ENCODE measurements at regions not wholly inside any gene's neighbourhood (a gene's known extent, or its start where the extent isn't known, plus 50 kb on each side); places are given as distances from the start of the nearest gene placed in this dataset.

GRCh38 chr16:86748652-86749051 lies 170.3 kb downstream of the FOXL1 start:
- no peak overlapping the region for H3K27ac Mint-ChIP-seq
- H3K9me3 Mint-ChIP-seq = no peaks in the 10 kb centered on the region
- no peak overlapping the region for H3K4me3 Mint-ChIP-seq
- H3K36me3 Mint-ChIP-seq = no peaks in the 10 kb centered on the region
- DNase-seq (ENCODE audit: low spot score) = no peak
- CTCF ChIA-PET = interaction anchor here (0.8 to 0.9 kb wide), 3 partner anchors 12 to 314 kb away, joined by 3 to 6 read pairs (median 3); no protein-coding TSS in a partner anchor
- no peaks in the 10 kb centered on the region; the same call in 1 of the 2 replicates for H3K27me3 Mint-ChIP-seq (ENCODE audit: low read depth)
- POLR2A ChIA-PET = no interaction called here
- no peak for ATAC-seq
- TF ChIP-seq SMAD4 (CRISPR knock-in tag; IDR thresholded peaks at IDR 0.05) (no peak), NR1H2 (CRISPR knock-in tag; IDR thresholded peaks at IDR 0.05) (no peak), ZNF396 (CRISPR knock-in tag; IDR thresholded peaks at IDR 0.05; ENCODE audit: borderline replicate concordance) (no peak), ZNF281 (CRISPR knock-in tag; IDR thresholded peaks at IDR 0.05) (no peak), NFE2L1 (CRISPR knock-in tag; IDR thresholded peaks at IDR 0.05) (no peak), GTF2I (CRISPR knock-in tag; conservative IDR thresholded peaks at IDR 0.05) (no peak), NR3C1 (CRISPR knock-in tag; conservative IDR thresholded peaks at IDR 0.05; ENCODE audit: low read depth) (no peak), ATF6 (CRISPR knock-in tag; IDR thresholded peaks at IDR 0.05) (no peak), USF2 (CRISPR knock-in tag; IDR thresholded peaks at IDR 0.05) (no peak), ZNF219 (CRISPR knock-in tag; IDR thresholded peaks at IDR 0.05; ENCODE audit: borderline replicate concordance) (no peak), ZBTB43 (CRISPR knock-in tag; IDR thresholded peaks at IDR 0.05) (no peak), ERG (CRISPR knock-in tag; IDR thresholded peaks at IDR 0.05) (no peak), MYBL2 (CRISPR knock-in tag; IDR thresholded peaks at IDR 0.05) (no peak), ZNF671 (CRISPR knock-in tag; IDR thresholded peaks at IDR 0.05) (no peak), ZNF138 (CRISPR knock-in tag; conservative IDR thresholded peaks at IDR 0.05) (no peak), GABPB1 (CRISPR knock-in tag; IDR thresholded peaks at IDR 0.05) (no peak), SOX15 (CRISPR knock-in tag; IDR thresholded peaks at IDR 0.05) (no peak), PRRX2 (CRISPR knock-in tag; IDR thresholded peaks at IDR 0.05) (no peak), AR (CRISPR knock-in tag; IDR thresholded peaks at IDR 0.05) (no peak)
- TF ChIP-seq, protein P1, sequence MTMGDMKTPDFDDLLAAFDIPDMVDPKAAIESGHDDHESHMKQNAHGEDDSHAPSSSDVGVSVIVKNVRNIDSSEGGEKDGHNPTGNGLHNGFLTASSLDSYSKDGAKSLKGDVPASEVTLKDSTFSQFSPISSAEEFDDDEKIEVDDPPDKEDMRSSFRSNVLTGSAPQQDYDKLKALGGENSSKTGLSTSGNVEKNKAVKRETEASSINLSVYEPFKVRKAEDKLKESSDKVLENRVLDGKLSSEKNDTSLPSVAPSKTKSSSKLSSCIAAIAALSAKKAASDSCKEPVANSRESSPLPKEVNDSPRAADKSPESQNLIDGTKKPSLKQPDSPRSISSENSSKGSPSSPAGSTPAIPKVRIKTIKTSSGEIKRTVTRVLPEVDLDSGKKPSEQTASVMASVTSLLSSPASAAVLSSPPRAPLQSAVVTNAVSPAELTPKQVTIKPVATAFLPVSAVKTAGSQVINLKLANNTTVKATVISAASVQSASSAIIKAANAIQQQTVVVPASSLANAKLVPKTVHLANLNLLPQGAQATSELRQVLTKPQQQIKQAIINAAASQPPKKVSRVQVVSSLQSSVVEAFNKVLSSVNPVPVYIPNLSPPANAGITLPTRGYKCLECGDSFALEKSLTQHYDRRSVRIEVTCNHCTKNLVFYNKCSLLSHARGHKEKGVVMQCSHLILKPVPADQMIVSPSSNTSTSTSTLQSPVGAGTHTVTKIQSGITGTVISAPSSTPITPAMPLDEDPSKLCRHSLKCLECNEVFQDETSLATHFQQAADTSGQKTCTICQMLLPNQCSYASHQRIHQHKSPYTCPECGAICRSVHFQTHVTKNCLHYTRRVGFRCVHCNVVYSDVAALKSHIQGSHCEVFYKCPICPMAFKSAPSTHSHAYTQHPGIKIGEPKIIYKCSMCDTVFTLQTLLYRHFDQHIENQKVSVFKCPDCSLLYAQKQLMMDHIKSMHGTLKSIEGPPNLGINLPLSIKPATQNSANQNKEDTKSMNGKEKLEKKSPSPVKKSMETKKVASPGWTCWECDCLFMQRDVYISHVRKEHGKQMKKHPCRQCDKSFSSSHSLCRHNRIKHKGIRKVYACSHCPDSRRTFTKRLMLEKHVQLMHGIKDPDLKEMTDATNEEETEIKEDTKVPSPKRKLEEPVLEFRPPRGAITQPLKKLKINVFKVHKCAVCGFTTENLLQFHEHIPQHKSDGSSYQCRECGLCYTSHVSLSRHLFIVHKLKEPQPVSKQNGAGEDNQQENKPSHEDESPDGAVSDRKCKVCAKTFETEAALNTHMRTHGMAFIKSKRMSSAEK (CRISPR knock-in tag; IDR thresholded peaks at IDR 0.05; ENCODE audit: borderline replicate concordance) = no peak
- H3K4me1 Mint-ChIP-seq = peaks cover 48% of the 10 kb centered on the region
